ENCODE measurements at regions not wholly inside any gene's neighbourhood (a gene's known extent, or its start where the extent isn't known, plus 50 kb on each side); places are given as distances from the start of the nearest gene placed in this dataset.
"Not testable (repeated sequence)": the region's sequence is repeated elsewhere in the genome, so short reads cannot be mapped to it uniquely, and the experiment has no call there.

GRCh38 chr18:30819619-30820018 lies 222.9 kb downstream of the DSC3 start:
- DNase-seq, result no peak

GRCh38 chr18:30814446-30814845 lies 228.1 kb downstream of the DSC3 start:
- no peak for DNase-seq

- DNase-seq, result no peak
Measured at GRCh38 chr18:30811580-30811979, 231.0 kb downstream of the DSC3 start.

- no peak for DNase-seq
Measured at GRCh38 chr18:30810580-30810979, 232.0 kb downstream of the DSC3 start.

GRCh38 chr18:30806823-30807222 lies 235.7 kb downstream of the DSC3 start:
- no peak for DNase-seq

- no peak for DNase-seq
Measured at GRCh38 chr18:30800800-30801199, 241.7 kb downstream of the DSC3 start.

GRCh38 chr18:30792051-30792450 lies 250.5 kb downstream of the DSC3 start:
- no peak for DNase-seq

GRCh38 chr18:30788411-30788991 lies 254.0 kb downstream of the DSC3 start:
- not testable (repeated sequence) for DNase-seq

GRCh38 chr18:30787410-30787809 lies 255.1 kb downstream of the DSC3 start:
- no peak for DNase-seq

GRCh38 chr18:30781601-30782000 lies 260.9 kb downstream of the DSC3 start:
- DNase-seq, result no peak

- DNase-seq, result no peak
Measured at GRCh38 chr18:30775629-30776028, 266.9 kb downstream of the DSC3 start.

- not testable (repeated sequence) for DNase-seq
Measured at GRCh38 chr18:30772170-30772569, 270.4 kb downstream of the DSC3 start.

- no peak for DNase-seq
Measured at GRCh38 chr18:30766053-30766452, 276.5 kb downstream of the DSC3 start.

GRCh38 chr18:30765247-30765646 lies 277.3 kb downstream of the DSC3 start:
- DNase-seq, result no peak

GRCh38 chr18:30763902-30764350 lies 278.6 kb downstream of the DSC3 start:
- DNase-seq, result no peak

GRCh38 chr18:30754846-30755245 lies 287.7 kb downstream of the DSC3 start:
- no peak for DNase-seq

- DNase-seq, result peak; percentile 2 to 20 (median 5)
Measured at GRCh38 chr18:30748541-30748940, 294.0 kb downstream of the DSC3 start.

GRCh38 chr18:30746224-30746623 lies 296.3 kb downstream of the DSC3 start:
- no peak for DNase-seq

- no peak for DNase-seq
Measured at GRCh38 chr18:30743033-30743432, 299.5 kb downstream of the DSC3 start.

GRCh38 chr18:30730915-30731314 lies 311.6 kb downstream of the DSC3 start:
- DNase-seq, result no peak

GRCh38 chr18:30727849-30728248 lies 314.7 kb downstream of the DSC3 start:
- no peak for DNase-seq

GRCh38 chr18:30713299-30713698 lies 329.2 kb downstream of the DSC3 start:
- no peak for DNase-seq

GRCh38 chr18:30712383-30712782 lies 330.2 kb downstream of the DSC3 start:
- no peak for DNase-seq

- DNase-seq, result no peak
Measured at GRCh38 chr18:30709595-30709994, 332.9 kb downstream of the DSC3 start.

GRCh38 chr18:30705943-30706342 lies 336.6 kb downstream of the DSC3 start:
- DNase-seq, result no peak

Data from suppressor macrophage treated with lipopolysaccharide for 1 hour (primary cell).